ENCODE measurements at regions not wholly inside any gene's neighbourhood (a gene's known extent, or its start where the extent isn't known, plus 50 kb on each side); places are given as distances from the start of the nearest gene placed in this dataset.

GRCh38 chr1:222004034-222004433, 262.1 kb upstream of the DUSP10 start:
- DNase-seq (ENCODE audit: low spot score) = no peak
- H3K79me2 ChIP-seq = no peaks in the 10 kb centered on the region
- WGBS (ENCODE audit: low lambda C conversion rate, missing lambda C conversion rate) = 76% methylated on average over 3 of the region's 3 CpGs

GRCh38 chr1:222002503-222002902, 260.6 kb upstream of the DUSP10 start:
- TF ChIP-seq CTCF (IDR thresholded peaks at IDR 0.05; ENCODE audit: poor library complexity) (no peak), EZH2 (IDR thresholded peaks at IDR 0.05; ENCODE audit: borderline replicate concordance) (no peak), EZH2phosphoT487 (IDR thresholded peaks at IDR 0.05; ENCODE audit: low read depth, severe bottlenecking, unreplicated experiment) (no peak)
- H3K36me3 ChIP-seq (replicated peaks; ENCODE audit: insufficient read depth, low read depth) = no peaks in the 10 kb centered on the region
- no peaks in the 10 kb centered on the region for H3K79me2 ChIP-seq
- no peak overlapping the region for H2AFZ ChIP-seq
- no peaks in the 10 kb centered on the region for H3K9me3 ChIP-seq (ENCODE audit: low read depth)
- H3K4me2 ChIP-seq = no peak overlapping the region
- no peaks in the 10 kb centered on the region for H4K20me1 ChIP-seq (ENCODE audit: insufficient read depth, poor library complexity, severe bottlenecking)
- no peaks in the 10 kb centered on the region for H3K27me3 ChIP-seq
- H3K4me1 ChIP-seq (ENCODE audit: insufficient read depth) = no peaks in the 10 kb centered on the region
- no peak for DNase-seq (ENCODE audit: low spot score)
- H3K27ac ChIP-seq = no peak overlapping the region
- 86% methylated on average over 1 of the region's 1 CpG for WGBS (ENCODE audit: low lambda C conversion rate, missing lambda C conversion rate)
- no peak overlapping the region for H3K4me3 ChIP-seq
- H3K9me2 ChIP-seq (replicated peaks; ENCODE audit: insufficient read depth) = no peaks in the 10 kb centered on the region

More at GRCh38 chr1:222004034-222004433, 262.1 kb upstream of the DUSP10 start:
- TF ChIP-seq EZH2phosphoT487 (IDR thresholded peaks at IDR 0.05; ENCODE audit: low read depth, severe bottlenecking, unreplicated experiment) (no peak), CTCF (IDR thresholded peaks at IDR 0.05; ENCODE audit: poor library complexity) (no peak), EZH2 (IDR thresholded peaks at IDR 0.05; ENCODE audit: borderline replicate concordance) (no peak)
- Histone ChIP-seq H3K9me3 (ENCODE audit: low read depth) (no peaks in the 10 kb centered on the region), H3K27ac (no peak overlapping the region), H4K20me1 (ENCODE audit: insufficient read depth, poor library complexity, severe bottlenecking) (no peaks in the 10 kb centered on the region), H3K4me3 (no peak overlapping the region), H3K36me3 (replicated peaks; ENCODE audit: insufficient read depth, low read depth) (no peaks in the 10 kb centered on the region), H3K4me1 (ENCODE audit: insufficient read depth) (no peaks in the 10 kb centered on the region), H2AFZ (no peak overlapping the region), H3K4me2 (no peak overlapping the region), H3K27me3 (no peaks in the 10 kb centered on the region), H3K9me2 (replicated peaks; ENCODE audit: insufficient read depth) (no peaks in the 10 kb centered on the region)

GRCh38 chr1:222000131-222000530, 258.2 kb upstream of the DUSP10 start:
- no peaks in the 10 kb centered on the region for H3K9me3 ChIP-seq (ENCODE audit: low read depth)
- H3K4me1 ChIP-seq (ENCODE audit: insufficient read depth) = no peaks in the 10 kb centered on the region
- H2AFZ ChIP-seq = no peak overlapping the region
- H3K4me3 ChIP-seq = no peak overlapping the region
- H4K20me1 ChIP-seq (ENCODE audit: insufficient read depth, poor library complexity, severe bottlenecking) = no peaks in the 10 kb centered on the region
- no peak overlapping the region for H3K4me2 ChIP-seq
- no peaks in the 10 kb centered on the region for H3K27me3 ChIP-seq
- H3K27ac ChIP-seq = no peak overlapping the region
- WGBS (ENCODE audit: low lambda C conversion rate, missing lambda C conversion rate) = 92% methylated on average over 3 of the region's 3 CpGs
- TF ChIP-seq EZH2phosphoT487 (IDR thresholded peaks at IDR 0.05; ENCODE audit: low read depth, severe bottlenecking, unreplicated experiment) (no peak), CTCF (IDR thresholded peaks at IDR 0.05; ENCODE audit: poor library complexity) (no peak), EZH2 (IDR thresholded peaks at IDR 0.05; ENCODE audit: borderline replicate concordance) (no peak)
- no peak for DNase-seq (ENCODE audit: low spot score)
- no peaks in the 10 kb centered on the region for H3K9me2 ChIP-seq (replicated peaks; ENCODE audit: insufficient read depth)
- no peaks in the 10 kb centered on the region for H3K36me3 ChIP-seq (replicated peaks; ENCODE audit: insufficient read depth, low read depth)
- H3K79me2 ChIP-seq = no peaks in the 10 kb centered on the region

- no peaks in the 10 kb centered on the region for H3K4me1 ChIP-seq (ENCODE audit: insufficient read depth)
- no peak overlapping the region for H3K4me2 ChIP-seq
- H2AFZ ChIP-seq = no peak overlapping the region
- H3K36me3 ChIP-seq (replicated peaks; ENCODE audit: insufficient read depth, low read depth) = no peaks in the 10 kb centered on the region
- no peaks in the 10 kb centered on the region for H3K79me2 ChIP-seq
- TF ChIP-seq EZH2phosphoT487 (IDR thresholded peaks at IDR 0.05; ENCODE audit: low read depth, severe bottlenecking, unreplicated experiment) (no peak), EZH2 (IDR thresholded peaks at IDR 0.05; ENCODE audit: borderline replicate concordance) (no peak), CTCF (IDR thresholded peaks at IDR 0.05; ENCODE audit: poor library complexity) (no peak)
- H3K9me3 ChIP-seq (ENCODE audit: low read depth) = no peaks in the 10 kb centered on the region
- no peak for DNase-seq (ENCODE audit: low spot score)
- no peak overlapping the region for H3K4me3 ChIP-seq
- no peak overlapping the region for H3K27ac ChIP-seq
- 84% methylated on average over 6 of the region's 6 CpGs for WGBS (ENCODE audit: low lambda C conversion rate, missing lambda C conversion rate)
- no peaks in the 10 kb centered on the region for H3K9me2 ChIP-seq (replicated peaks; ENCODE audit: insufficient read depth)
- H4K20me1 ChIP-seq (ENCODE audit: insufficient read depth, poor library complexity, severe bottlenecking) = no peaks in the 10 kb centered on the region
- no peaks in the 10 kb centered on the region for H3K27me3 ChIP-seq
These were observed 256.9 kb upstream of the DUSP10 start for GRCh38 chr1:221998781-221999180.

Data from hepatocyte (in vitro differentiated cells).